ENCODE measurements at regions not wholly inside any gene's neighbourhood (a gene's known extent, or its start where the extent isn't known, plus 50 kb on each side); places are given as distances from the start of the nearest gene placed in this dataset.
A peak's percentile ranks its signal among the peaks of the same experiment; 100 is the strongest.

DNA sequence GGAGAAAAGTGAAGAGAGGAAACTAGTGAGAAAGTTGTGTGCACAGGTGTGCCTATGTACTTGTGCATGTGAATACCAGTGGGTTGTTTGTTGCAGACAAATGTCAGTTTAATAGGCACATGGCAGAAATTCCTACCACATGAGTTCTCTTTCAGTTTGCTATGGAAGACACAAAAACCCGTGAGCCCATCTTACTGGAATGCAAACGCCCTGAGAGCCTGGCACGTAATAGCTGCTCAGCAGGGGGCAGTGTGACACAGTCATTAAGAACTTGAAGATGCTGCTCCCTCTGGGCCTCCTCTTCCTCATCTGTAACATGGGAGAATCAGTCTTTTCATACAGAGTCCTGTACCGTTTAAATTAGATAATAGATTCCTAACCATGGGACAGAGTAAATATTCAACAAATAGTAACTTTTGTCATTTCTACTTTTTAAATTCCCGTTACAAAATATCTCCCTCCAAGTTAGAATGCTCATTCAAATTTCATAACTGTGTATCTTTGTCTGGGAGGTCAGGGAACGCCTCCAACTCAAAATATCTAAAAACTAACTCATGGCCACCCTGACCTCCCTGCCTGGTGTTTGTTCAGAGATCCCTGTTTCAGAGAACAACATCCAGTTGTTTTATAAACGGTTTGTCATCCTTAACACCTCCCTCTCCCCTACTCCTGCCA, 802.9 kb downstream of the MAFB start:
- DNase-seq (ENCODE audit: low spot score) = peak; percentile 32
- TF ChIP-seq, protein P1, sequence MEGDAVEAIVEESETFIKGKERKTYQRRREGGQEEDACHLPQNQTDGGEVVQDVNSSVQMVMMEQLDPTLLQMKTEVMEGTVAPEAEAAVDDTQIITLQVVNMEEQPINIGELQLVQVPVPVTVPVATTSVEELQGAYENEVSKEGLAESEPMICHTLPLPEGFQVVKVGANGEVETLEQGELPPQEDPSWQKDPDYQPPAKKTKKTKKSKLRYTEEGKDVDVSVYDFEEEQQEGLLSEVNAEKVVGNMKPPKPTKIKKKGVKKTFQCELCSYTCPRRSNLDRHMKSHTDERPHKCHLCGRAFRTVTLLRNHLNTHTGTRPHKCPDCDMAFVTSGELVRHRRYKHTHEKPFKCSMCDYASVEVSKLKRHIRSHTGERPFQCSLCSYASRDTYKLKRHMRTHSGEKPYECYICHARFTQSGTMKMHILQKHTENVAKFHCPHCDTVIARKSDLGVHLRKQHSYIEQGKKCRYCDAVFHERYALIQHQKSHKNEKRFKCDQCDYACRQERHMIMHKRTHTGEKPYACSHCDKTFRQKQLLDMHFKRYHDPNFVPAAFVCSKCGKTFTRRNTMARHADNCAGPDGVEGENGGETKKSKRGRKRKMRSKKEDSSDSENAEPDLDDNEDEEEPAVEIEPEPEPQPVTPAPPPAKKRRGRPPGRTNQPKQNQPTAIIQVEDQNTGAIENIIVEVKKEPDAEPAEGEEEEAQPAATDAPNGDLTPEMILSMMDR (IDR thresholded peaks at IDR 0.05; ENCODE audit: extremely low read depth, missing control alignments) = peak; percentile 63

- DNase-seq (ENCODE audit: low spot score) = no peak
- TF ChIP-seq, protein P1 (IDR thresholded peaks at IDR 0.05; ENCODE audit: extremely low read depth, missing control alignments) = no peak
Observed at GRCh38 chr20:39882806-39883205, 806.2 kb downstream of the MAFB start.

DNA sequence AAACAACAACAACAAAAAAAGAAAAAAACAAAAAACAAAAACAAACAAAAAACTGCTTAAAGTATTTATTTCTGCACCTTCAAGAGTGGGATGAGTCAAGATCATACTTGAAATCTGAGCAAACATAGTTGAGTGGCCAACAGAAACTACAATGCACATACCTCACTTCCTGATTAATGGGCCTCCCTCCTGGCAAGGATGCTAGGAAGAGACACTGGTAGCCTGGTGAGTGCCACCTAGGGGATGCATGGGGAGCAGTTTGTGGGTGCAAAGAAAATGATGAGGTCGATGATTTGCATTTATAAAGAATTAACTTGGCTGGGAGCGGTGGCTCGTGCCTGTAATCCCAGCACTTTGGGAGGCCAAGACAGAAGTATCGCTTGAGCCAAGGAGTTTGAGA, 808.1 kb downstream of the MAFB start:
- DNase-seq (ENCODE audit: low spot score) = no peak
- TF ChIP-seq, protein P1 (IDR thresholded peaks at IDR 0.05; ENCODE audit: extremely low read depth, missing control alignments) = no peak

GRCh38 chr20:39879296-39879695, 809.7 kb downstream of the MAFB start:
- TF ChIP-seq, protein P1 (IDR thresholded peaks at IDR 0.05; ENCODE audit: extremely low read depth, missing control alignments) = no peak
- DNase-seq (ENCODE audit: low spot score) = no peak

DNA sequence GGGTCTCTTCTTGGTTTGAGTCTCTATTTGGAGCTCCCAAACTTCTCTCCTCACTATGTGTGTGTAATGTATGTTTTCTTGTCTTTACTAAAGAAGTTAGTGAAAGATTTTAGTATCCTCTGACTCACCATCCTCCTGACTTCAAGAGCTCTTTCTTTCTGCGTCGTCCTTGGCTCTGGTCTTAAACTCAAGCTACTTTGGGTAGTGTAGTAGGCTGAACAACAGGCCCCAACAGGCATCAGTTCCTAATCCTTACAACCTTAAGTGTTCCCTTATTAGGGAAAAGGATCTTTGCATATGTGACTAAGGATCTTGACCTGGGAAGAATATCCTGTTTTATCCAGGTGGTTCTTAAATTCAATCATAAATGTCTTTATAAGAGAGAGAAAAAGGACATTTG, 810.2 kb downstream of the MAFB start:
- DNase-seq (ENCODE audit: low spot score) = no peak
- TF ChIP-seq, protein P1 (IDR thresholded peaks at IDR 0.05; ENCODE audit: extremely low read depth, missing control alignments) = no peak

GRCh38 chr20:39878320-39878719, 810.7 kb downstream of the MAFB start:
- DNase-seq (ENCODE audit: low spot score) = no peak
- TF ChIP-seq, protein P1 (IDR thresholded peaks at IDR 0.05; ENCODE audit: extremely low read depth, missing control alignments) = no peak

- TF ChIP-seq, protein P1 (IDR thresholded peaks at IDR 0.05; ENCODE audit: extremely low read depth, missing control alignments) = no peak
- DNase-seq (ENCODE audit: low spot score) = no peak
Observed at GRCh38 chr20:39877788-39878187, 811.2 kb downstream of the MAFB start.
